GM23248 (cell line): ENCODE measurements at regions not wholly inside any gene's neighbourhood (a gene's known extent, or its start where the extent isn't known, plus 50 kb on each side); places are given as distances from the start of the nearest gene placed in this dataset.

Experiments
- EZH2 ChIP-seq: fragments of 200-600 bp; sonication (generic); IDR thresholded peaks from 2 replicates; pipeline ENCODE4 v1.6.1; 2018; ENCODE audit warnings: antibody characterized with exemption, mild to moderate bottlenecking; ENCODE audit not compliant: insufficient read depth, poor library complexity, severe bottlenecking
- EZH2phosphoT487 ChIP-seq: fragments of 200-600 bp; sonication (generic); IDR thresholded peaks from 2 replicates; pipeline ENCODE4 v1.6.1; 2018; ENCODE audit warnings: antibody characterized with exemption, moderate library complexity, mild to moderate bottlenecking, low read depth; ENCODE audit not compliant: insufficient read depth

- no peak for TF ChIP-seq EZH2
- TF ChIP-seq EZH2phosphoT487: no peak
Measured at GRCh38 chr2:2876331-2877221, 501.0 kb downstream of the EIPR1 start.
